ENCODE measurements at regions not wholly inside any gene's neighbourhood (a gene's known extent, or its start where the extent isn't known, plus 50 kb on each side); places are given as distances from the start of the nearest gene placed in this dataset.

- Histone ChIP-seq H3K79me2 (ENCODE audit: insufficient read depth, low read length) (no peaks in the 10 kb centered on the region), H3K27ac (ENCODE audit: low read depth, low read length) (no peak overlapping the region), H3K27me3 (ENCODE audit: insufficient read depth, low read length) (no peaks in the 10 kb centered on the region), H3K9me3 (ENCODE audit: low read depth, low read length) (no peaks in the 10 kb centered on the region), H4K20me1 (ENCODE audit: insufficient read depth, low read length) (no peaks in the 10 kb centered on the region), H3K4me1 (ENCODE audit: insufficient read depth, low read length) (peaks cover 18% of the 10 kb centered on the region), H3K36me3 (ENCODE audit: insufficient read depth, low read length) (no peaks in the 10 kb centered on the region), H3K4me3 (ENCODE audit: insufficient read depth, low read length) (no peak overlapping the region), H2AFZ (ENCODE audit: low read length) (no peak overlapping the region), H3K4me2 (ENCODE audit: insufficient read depth, low read length) (no peak overlapping the region)
- no peak for DNase-seq (ENCODE audit: insufficient read length, low spot score, missing footprints)
- TF ChIP-seq CTCF (IDR thresholded peaks at IDR 0.05; ENCODE audit: extremely low read depth, low read depth, low read length), result no peak
Measured at GRCh38 chr15:88389120-88389519, 78.1 kb downstream of the MRPL46 start.

- TF ChIP-seq CTCF (IDR thresholded peaks at IDR 0.05; ENCODE audit: extremely low read depth, low read depth, low read length), result no peak
- Histone ChIP-seq H3K27me3 (ENCODE audit: insufficient read depth, low read length) (no peaks in the 10 kb centered on the region), H2AFZ (ENCODE audit: low read length) (no peak overlapping the region), H3K27ac (ENCODE audit: low read depth, low read length) (no peak overlapping the region), H3K36me3 (ENCODE audit: insufficient read depth, low read length) (no peaks in the 10 kb centered on the region), H4K20me1 (ENCODE audit: insufficient read depth, low read length) (no peaks in the 10 kb centered on the region), H3K9me3 (ENCODE audit: low read depth, low read length) (no peaks in the 10 kb centered on the region), H3K4me2 (ENCODE audit: insufficient read depth, low read length) (no peak overlapping the region), H3K4me3 (ENCODE audit: insufficient read depth, low read length) (no peak overlapping the region), H3K4me1 (ENCODE audit: insufficient read depth, low read length) (peaks cover 14% of the 10 kb centered on the region), H3K79me2 (ENCODE audit: insufficient read depth, low read length) (no peaks in the 10 kb centered on the region)
- DNase-seq (ENCODE audit: insufficient read length, low spot score, missing footprints), result no peak
Measured at GRCh38 chr15:88388686-88389085, 78.5 kb downstream of the MRPL46 start.

- H3K4me3 ChIP-seq (ENCODE audit: insufficient read depth, low read length), result no peak overlapping the region
- H3K79me2 ChIP-seq (ENCODE audit: insufficient read depth, low read length), result no peaks in the 10 kb centered on the region
- no peak for TF ChIP-seq CTCF (IDR thresholded peaks at IDR 0.05; ENCODE audit: extremely low read depth, low read depth, low read length)
- no peak overlapping the region for H2AFZ ChIP-seq (ENCODE audit: low read length)
- H3K27me3 ChIP-seq (ENCODE audit: insufficient read depth, low read length), result no peaks in the 10 kb centered on the region
- peak; percentile 86 for DNase-seq (ENCODE audit: insufficient read length, low spot score, missing footprints)
- no peaks in the 10 kb centered on the region for H3K9me3 ChIP-seq (ENCODE audit: low read depth, low read length)
- H3K27ac ChIP-seq (ENCODE audit: low read depth, low read length), result peak overlapping the region; percentile 6
- no peaks in the 10 kb centered on the region for H4K20me1 ChIP-seq (ENCODE audit: insufficient read depth, low read length)
- no peak overlapping the region for H3K4me2 ChIP-seq (ENCODE audit: insufficient read depth, low read length)
- peaks cover 28% of the 10 kb centered on the region for H3K4me1 ChIP-seq (ENCODE audit: insufficient read depth, low read length)
- no peaks in the 10 kb centered on the region for H3K36me3 ChIP-seq (ENCODE audit: insufficient read depth, low read length)
Measured at GRCh38 chr15:88385078-88385700, 82.0 kb downstream of the MRPL46 start.

- Histone ChIP-seq H3K9me3 (ENCODE audit: low read depth, low read length) (no peaks in the 10 kb centered on the region), H2AFZ (ENCODE audit: low read length) (no peak overlapping the region), H3K4me1 (ENCODE audit: insufficient read depth, low read length) (peaks cover 32% of the 10 kb centered on the region), H3K79me2 (ENCODE audit: insufficient read depth, low read length) (no peaks in the 10 kb centered on the region), H3K4me2 (ENCODE audit: insufficient read depth, low read length) (no peak overlapping the region), H4K20me1 (ENCODE audit: insufficient read depth, low read length) (no peaks in the 10 kb centered on the region), H3K27me3 (ENCODE audit: insufficient read depth, low read length) (no peaks in the 10 kb centered on the region), H3K27ac (ENCODE audit: low read depth, low read length) (no peak overlapping the region), H3K4me3 (ENCODE audit: insufficient read depth, low read length) (no peak overlapping the region), H3K36me3 (ENCODE audit: insufficient read depth, low read length) (no peaks in the 10 kb centered on the region)
- DNase-seq (ENCODE audit: insufficient read length, low spot score, missing footprints), result no peak
- no peak for TF ChIP-seq CTCF (IDR thresholded peaks at IDR 0.05; ENCODE audit: extremely low read depth, low read depth, low read length)
Measured at GRCh38 chr15:88383354-88383753, 83.8 kb downstream of the MRPL46 start.

Data from osteoblast (primary cell).